ENCODE measurements at regions not wholly inside any gene's neighbourhood (a gene's known extent, or its start where the extent isn't known, plus 50 kb on each side); places are given as distances from the start of the nearest gene placed in this dataset.
"Not testable (repeated sequence)": the region's sequence is repeated elsewhere in the genome, so short reads cannot be mapped to it uniquely, and the experiment has no call there.

- Histone ChIP-seq H3K27ac (no peak overlapping the region), H3K9me3 (no peaks in the 10 kb centered on the region), H3K4me3 (no peak overlapping the region), H3K36me3 (ENCODE audit: insufficient read depth in 1 of 2, low read depth in 1 of 2) (no peaks in the 10 kb centered on the region), H3K27me3 (ENCODE audit: insufficient read depth in 3 of 3, low read length in 2 of 3) (no peaks in the 10 kb centered on the region), H3K4me1 (no peaks in the 10 kb centered on the region)
- no peak for TF ChIP-seq CTCF (IDR thresholded peaks at IDR 0.05)
- intact Hi-C loops (cut with DNase I): no loop called here
- ATAC-seq (no peak), DNase-seq (no peak)
- 88 to 92% (median 89%) methylated on average over 4 of the region's 4 CpGs for whole genome bisulfite sequencing, 3 donors
Observed at GRCh38 chr5:17080361-17080760, 137.1 kb upstream of the BASP1 start.

- Histone ChIP-seq H3K27ac (no peak overlapping the region), H3K36me3 (ENCODE audit: insufficient read depth in 1 of 2, low read depth in 1 of 2) (no peaks in the 10 kb centered on the region), H3K4me3 (no peak overlapping the region), H3K4me1 (no peaks in the 10 kb centered on the region), H3K9me3 (no peaks in the 10 kb centered on the region), H3K27me3 (ENCODE audit: insufficient read depth in 3 of 3, low read length in 2 of 3) (no peaks in the 10 kb centered on the region)
- intact Hi-C loops (cut with DNase I): no loop called here
- no peak for TF ChIP-seq CTCF (IDR thresholded peaks at IDR 0.05)
- WGBS, 3 donors: 48 to 60% (median 57%) methylated on average over 4 of the region's 4 CpGs
- ATAC-seq (no peak), DNase-seq (no peak)
Observed at GRCh38 chr5:17081142-17081541, 136.3 kb upstream of the BASP1 start.

- ATAC-seq; intact Hi-C loops (cut with DNase I); H3K36me3 ChIP-seq (ENCODE audit: insufficient read depth in 1 of 2, low read depth in 1 of 2); H3K4me1 ChIP-seq; H3K27me3 ChIP-seq (ENCODE audit: insufficient read depth in 3 of 3, low read length in 2 of 3); H3K27ac ChIP-seq; DNase-seq; H3K9me3 ChIP-seq; H3K4me3 ChIP-seq: not testable (repeated sequence)
- WGBS, 3 donors: 83 to 92% (median 90%) methylated on average over 23 to 29 of the region's 29 CpGs
Observed at GRCh38 chr5:17083276-17083675, 134.2 kb upstream of the BASP1 start.

- H3K4me1 ChIP-seq: no peaks in the 10 kb centered on the region
- TF ChIP-seq CTCF (IDR thresholded peaks at IDR 0.05): no peak
- intact Hi-C loops (cut with DNase I): no loop called here
- ATAC-seq (no peak), DNase-seq (no peak)
- H3K36me3 ChIP-seq (ENCODE audit: insufficient read depth in 1 of 2, low read depth in 1 of 2): no peaks in the 10 kb centered on the region
- no peak overlapping the region for H3K27ac ChIP-seq
- no peaks in the 10 kb centered on the region for H3K27me3 ChIP-seq (ENCODE audit: insufficient read depth in 3 of 3, low read length in 2 of 3)
- H3K9me3 ChIP-seq: no peaks in the 10 kb centered on the region
- WGBS, 3 donors: 91 to 95% (median 94%) methylated on average over 8 of the region's 8 CpGs
- H3K4me3 ChIP-seq: no peak overlapping the region
Observed at GRCh38 chr5:17087035-17087434, 130.4 kb upstream of the BASP1 start.

GRCh38 chr5:17088051-17088450, 129.4 kb upstream of the BASP1 start:
- H3K27me3 ChIP-seq (ENCODE audit: insufficient read depth in 3 of 3, low read length in 2 of 3): no peaks in the 10 kb centered on the region
- no peak overlapping the region for H3K4me3 ChIP-seq
- TF ChIP-seq CTCF (IDR thresholded peaks at IDR 0.05): no peak
- DNase-seq (no peak), ATAC-seq (no peak)
- no peaks in the 10 kb centered on the region for H3K9me3 ChIP-seq
- H3K36me3 ChIP-seq (ENCODE audit: insufficient read depth in 1 of 2, low read depth in 1 of 2): no peaks in the 10 kb centered on the region
- intact Hi-C loops (cut with DNase I): no loop called here
- no peak overlapping the region for H3K27ac ChIP-seq
- H3K4me1 ChIP-seq: no peaks in the 10 kb centered on the region
- WGBS, 3 donors: 84 to 91% (median 84%) methylated on average over 4 of the region's 4 CpGs
